ENCODE measurements at regions not wholly inside any gene's neighbourhood (a gene's known extent, or its start where the extent isn't known, plus 50 kb on each side); places are given as distances from the start of the nearest gene placed in this dataset.

DNA sequence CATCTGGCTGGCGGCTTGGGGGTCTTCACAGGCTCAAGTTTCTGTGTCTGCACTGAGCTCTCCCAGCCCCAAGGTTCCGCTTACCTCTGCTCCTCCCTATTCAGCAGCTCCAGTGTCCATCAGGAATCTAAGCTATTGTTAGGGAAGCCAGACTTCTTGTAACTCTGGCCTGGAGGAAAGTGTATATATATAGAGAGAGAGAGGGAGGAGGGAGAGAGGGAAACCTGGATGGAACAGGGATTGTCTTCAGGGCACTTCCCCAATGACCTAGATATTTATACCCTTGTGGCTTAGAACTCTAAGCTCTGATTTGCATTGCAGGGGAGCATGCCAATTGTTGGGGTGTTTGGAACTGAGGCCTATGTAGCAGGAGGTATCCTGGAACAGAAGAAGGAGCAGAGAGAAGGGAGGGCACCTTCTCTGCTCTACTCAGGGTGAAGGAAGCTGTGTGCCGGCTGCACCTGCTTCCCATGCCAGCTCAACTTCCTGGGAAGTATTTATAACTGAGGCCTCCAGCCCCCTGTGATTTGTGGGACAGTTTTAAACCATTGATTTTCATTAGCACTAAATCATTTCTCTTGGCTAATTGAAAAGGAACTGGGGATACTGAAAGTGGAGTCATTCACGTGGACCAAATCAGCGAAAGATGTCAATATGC, 70.9 kb downstream of the NAV1 start:
- TF ChIP-seq, protein P1, sequence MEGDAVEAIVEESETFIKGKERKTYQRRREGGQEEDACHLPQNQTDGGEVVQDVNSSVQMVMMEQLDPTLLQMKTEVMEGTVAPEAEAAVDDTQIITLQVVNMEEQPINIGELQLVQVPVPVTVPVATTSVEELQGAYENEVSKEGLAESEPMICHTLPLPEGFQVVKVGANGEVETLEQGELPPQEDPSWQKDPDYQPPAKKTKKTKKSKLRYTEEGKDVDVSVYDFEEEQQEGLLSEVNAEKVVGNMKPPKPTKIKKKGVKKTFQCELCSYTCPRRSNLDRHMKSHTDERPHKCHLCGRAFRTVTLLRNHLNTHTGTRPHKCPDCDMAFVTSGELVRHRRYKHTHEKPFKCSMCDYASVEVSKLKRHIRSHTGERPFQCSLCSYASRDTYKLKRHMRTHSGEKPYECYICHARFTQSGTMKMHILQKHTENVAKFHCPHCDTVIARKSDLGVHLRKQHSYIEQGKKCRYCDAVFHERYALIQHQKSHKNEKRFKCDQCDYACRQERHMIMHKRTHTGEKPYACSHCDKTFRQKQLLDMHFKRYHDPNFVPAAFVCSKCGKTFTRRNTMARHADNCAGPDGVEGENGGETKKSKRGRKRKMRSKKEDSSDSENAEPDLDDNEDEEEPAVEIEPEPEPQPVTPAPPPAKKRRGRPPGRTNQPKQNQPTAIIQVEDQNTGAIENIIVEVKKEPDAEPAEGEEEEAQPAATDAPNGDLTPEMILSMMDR (conservative IDR thresholded peaks at IDR 0.05): no peak
- no peak for TF ChIP-seq EZH2 (IDR thresholded peaks at IDR 0.05; ENCODE audit: low read depth)
